Frontal cortex (tissue), 3 donors: ENCODE measurements at regions not wholly inside any gene's neighbourhood (a gene's known extent, or its start where the extent isn't known, plus 50 kb on each side); places are given as distances from the start of the nearest gene placed in this dataset.
A peak's percentile ranks its signal among the peaks of the same experiment; 100 is the strongest.

Experiments used
- DNase-seq, 2 donors: peaks; one replicate each; pipeline ENCODE4 v3.0.0; 2012; ENCODE audit warnings: low spot score in 2 of 2
- FAIRE-seq: peaks from 2 replicates; lab custom pipeline; 2012; peaks lifted over from hg19 to GRCh38; lab: Jason Lieb, UNC
- donor health status: control.
- donor health status: control.
- donor health status: control.

DNA sequence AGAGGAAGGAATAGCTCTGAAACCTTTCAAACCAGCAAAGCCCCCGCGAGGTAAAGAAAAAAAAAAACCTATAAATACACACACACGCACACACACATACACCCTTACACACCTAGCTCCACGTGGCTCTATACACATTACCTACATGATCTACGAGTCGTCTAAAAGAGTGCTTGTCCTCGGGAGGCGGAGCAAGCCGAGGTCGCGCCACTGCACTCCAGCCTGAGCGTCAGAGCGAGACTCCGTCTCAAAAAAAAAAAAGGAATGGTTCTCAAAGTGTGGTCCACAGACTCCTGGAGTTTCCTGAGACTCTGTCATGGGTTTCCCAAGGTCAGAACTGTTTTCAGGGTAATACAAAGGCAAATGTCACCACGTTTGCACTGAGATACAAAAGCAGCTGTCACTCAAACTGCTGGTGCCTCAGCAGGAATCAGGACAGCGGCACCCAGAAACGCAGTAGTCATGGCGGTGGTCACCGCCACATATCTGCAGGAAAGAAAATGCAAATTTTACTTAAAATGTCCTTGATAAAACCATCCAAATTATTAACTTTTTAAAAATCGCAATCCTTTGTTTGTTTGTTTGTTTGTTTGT, 130.0 kb upstream of the GPC1 start:
- DNase-seq = no peak
- FAIRE-seq = no peak

DNA sequence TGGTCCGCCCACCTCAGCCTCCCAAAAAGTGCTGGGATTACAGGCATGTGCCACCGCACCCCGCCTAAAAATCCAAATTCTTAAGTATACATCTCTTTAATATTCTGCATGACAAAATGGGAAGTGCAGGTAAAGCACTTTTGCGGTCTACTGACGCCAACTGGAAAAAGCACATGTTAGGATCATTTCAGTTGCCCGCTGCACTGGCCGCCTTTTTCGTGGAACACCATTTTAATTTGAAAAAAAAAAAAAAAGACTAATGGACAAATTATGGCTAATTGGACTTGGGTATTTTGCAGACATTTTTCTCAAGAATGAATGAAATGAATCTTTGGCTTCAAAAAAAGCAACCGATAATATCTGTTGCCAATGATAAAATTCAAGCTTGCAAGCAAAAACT, 129.3 kb upstream of the GPC1 start:
- DNase-seq (no peak), FAIRE-seq (no peak)

DNA sequence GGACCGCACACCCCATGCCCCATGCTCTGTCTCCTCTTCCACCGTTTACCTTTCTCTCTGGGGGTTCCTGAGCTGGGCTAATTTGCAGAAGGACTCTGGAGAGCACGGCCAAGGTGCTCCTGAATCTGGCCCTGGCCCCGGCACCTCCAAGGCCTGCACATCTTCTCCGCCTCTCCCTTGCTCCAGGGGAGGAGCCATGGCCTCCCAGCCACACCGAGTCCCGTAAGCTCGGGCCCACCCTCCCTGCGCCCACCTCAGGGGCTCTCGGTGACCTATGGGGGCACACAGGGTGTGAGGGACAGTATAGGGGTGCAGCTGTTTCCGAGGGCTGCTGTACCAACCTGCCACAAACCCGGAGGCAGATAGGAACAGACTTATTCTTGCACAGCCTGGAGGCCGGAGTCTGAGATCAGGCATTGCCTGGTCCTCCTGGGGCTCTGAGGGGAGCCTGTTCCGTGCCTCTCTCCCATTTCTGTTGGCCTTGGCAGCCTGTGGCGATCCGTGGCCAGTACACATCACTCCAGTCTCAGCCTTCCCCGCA, 127.3 kb upstream of the GPC1 start:
- FAIRE-seq = no peak
- DNase-seq = no peak

DNA sequence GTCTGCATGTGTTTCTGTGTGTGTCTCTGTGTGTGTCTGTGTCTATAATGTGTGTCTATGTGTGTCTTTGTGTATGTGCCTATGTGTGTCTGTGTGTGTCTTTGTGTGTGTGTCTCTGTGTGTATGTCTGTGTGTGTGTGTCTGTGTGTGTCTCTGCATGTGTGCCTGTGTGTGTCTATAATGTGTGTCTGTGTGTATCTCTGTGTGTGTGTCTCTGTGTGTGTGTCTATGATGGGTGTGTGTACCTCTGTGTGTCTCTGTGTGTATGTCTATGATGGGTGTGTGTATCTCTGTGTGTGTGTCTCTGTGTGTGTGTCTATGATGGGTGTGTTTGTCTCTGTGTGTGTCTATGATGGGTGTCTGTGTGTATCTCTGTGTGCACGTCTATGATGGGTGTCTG, 126.2 kb upstream of the GPC1 start:
- no peak for FAIRE-seq
- no peak for DNase-seq

DNA sequence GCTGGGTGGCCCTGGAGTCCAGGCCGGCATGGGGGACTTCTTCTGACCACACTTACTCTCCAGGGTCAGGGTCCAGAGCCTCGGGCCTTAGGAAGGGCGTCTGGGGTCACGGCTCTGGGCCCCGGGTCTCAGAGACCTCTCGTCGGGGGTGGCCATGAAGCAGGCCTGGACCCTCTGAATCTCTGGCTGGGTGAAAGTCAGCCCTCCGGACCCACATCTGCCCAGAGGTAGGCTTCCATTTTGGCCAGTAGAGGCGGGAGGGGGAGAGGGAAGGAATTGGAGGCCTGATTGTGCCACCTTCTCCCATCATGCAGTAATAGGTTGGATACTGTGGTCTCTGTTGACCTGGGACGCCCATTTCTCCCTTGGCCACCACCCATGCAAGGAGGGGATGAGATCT, 125.3 kb upstream of the GPC1 start:
- DNase-seq (no peak), FAIRE-seq (no peak)

DNA sequence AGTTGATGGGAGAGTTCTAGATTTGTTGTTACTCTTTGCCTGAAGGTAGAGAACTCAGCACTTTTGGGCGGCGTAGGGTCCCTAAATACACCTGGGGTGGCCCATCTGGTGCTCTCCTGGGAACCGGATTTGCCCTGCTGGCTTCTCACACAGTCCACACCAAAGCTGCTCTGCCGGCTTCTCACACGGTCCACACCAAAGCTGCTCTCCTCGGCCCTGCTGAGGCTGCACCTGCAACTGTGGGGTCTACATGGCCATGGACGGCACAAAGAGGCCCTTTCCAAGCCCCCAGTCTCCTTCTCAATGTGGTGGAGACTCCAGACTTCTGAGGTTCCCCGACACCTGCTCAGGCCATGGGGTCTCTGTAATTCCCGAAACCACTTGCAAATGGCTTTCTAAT, 124.8 kb upstream of the GPC1 start:
- no peak for FAIRE-seq
- DNase-seq = no peak

DNA sequence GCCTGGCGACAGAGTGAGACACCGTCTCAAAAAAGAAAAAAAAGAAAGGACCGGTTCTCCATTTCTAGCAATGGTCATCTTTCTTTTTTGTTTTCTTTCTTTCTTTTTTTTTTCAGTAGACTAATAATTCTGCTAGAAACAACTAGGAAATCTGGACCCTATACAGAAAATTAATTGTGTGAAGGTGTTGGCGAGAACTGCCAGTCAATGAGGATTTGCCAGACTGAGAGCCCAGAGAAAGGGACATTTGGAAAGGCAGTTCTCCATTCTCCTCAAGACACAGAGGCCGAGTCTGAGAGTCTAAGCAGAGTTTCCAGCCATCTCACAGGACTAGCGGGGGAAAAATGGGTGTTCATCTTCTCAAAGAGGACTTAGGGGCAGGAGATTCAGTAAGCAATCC, 123.6 kb upstream of the GPC1 start:
- no peak for DNase-seq
- no peak for FAIRE-seq

DNA sequence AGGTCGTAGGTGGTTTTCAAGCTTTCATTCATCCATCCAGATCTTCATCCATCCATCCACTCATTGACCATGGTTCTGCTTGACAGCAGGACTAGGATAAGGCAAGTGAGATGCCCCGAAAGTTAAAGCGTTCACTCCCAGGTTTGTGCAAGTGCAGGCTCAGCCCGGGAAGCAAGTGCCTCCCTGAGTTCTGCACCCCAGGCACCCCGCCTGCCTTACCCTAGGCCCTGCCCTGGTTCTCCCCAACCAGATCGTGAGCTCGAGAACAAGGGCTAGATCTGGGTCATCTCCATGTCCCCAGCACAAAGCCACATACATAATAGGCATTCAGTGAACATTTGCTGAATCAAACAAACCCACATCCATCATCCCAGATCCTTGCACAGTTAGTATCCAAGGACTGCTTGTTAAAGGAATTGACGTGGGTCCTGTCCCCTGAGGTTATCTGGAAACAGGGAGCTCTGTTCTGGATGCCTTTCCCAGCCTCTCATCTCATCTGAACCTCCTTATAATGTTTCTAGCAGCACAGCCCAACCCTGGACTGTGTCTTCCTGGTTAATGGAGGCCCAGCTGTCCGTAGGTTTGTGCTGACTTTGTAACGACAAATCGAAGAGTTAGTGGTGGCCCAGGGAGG, 116.1 kb upstream of the GPC1 start:
- FAIRE-seq (no peak), DNase-seq (no peak)

DNA sequence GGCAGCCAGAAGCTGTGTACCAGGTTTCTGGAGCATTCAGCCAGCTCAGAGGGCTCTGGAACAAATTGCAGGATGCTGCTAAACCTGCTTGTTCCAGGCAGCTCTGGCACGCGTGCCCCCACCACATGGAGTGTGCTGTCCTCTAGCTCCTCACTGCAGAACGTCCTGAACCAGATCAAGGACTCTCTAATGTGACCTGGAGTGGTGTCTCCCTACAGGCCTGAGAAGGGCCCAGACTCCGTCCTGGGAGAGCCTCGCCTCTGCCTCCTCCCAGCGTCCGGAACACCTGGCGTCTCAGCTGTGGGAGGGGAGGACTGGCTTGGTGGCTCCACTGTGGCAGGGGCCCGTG, 115.6 kb upstream of the GPC1 start:
- FAIRE-seq = no peak
- DNase-seq = no peak

DNA sequence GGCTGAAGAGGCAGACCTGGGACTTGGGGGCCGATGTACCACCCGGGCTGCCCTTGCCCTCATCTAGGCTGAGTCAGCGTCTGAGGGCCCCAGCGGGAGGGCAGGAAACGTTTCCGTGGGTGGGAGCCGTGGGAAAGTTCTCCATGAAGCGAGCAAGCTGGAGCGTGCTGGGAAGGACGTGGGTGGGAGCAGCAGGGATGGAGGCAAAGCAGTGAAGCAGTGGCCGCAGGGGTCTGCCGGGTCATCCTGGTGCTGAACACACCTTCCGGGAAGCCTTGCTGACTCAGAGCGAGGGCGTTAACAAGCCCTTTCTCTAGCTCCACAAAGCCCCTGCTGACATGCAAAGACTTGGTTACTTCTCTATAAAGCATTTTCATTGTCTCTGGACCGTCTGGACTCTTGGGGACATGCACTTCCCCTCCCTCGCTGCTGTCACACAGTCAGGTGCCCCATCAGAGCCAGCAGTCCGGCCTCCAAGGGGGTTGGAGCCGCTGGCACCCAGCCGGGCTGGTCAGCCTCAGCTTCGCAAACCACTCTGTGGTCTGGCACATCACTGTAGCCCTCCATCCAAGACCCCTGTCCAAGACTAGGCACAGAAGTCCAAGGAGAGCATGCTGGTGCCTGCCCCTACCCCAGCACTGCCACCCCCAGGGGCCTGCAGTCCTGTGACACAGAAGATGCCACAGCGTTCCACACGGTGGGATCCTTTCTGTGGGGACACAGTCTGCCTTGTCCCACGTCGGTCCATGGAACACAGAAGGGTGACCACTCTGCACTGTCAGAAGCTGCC, 115.1 kb upstream of the GPC1 start:
- FAIRE-seq = no peak

DNA sequence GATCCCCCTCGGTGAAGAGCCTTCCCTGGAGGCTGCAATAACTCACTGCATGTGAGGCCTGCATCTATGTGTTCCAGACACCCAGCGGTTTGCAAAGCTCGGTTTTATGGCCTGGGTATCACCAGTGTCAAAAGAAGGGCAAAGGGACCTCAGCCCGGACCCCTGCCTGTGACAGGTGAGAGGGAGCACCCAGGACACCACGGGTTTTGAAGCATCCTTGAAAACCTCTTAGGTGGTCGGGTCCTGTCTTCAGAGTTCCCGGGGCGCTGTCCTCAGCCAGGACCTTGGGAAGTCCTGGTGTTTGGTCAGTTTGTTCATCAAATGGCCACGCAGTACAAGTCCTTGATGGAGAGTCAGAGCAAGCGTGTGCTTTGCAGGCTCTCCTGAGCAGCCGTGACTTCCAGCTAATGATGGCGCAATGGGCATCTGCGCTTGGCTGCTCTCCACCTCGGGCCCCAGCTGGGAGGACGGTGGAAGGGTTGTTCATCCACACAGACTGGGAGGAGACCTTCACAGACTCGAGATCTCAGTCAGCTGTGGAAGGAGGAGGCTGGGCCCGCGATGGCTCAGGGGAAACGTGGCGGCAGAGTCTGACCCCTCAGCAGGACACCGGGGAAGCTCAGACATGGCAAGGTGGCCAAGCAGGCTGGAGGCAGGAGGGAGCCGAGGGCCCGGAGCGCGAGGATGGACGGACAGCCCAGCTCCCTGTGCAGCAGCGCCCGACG, 113.1 kb upstream of the GPC1 start:
- DNase-seq = no peak
- no peak for FAIRE-seq

More for the DNA sequence above, 115.1 kb upstream of the GPC1 start:
- DNase-seq = peak in 1 of 2 donors; percentile 57

DNA sequence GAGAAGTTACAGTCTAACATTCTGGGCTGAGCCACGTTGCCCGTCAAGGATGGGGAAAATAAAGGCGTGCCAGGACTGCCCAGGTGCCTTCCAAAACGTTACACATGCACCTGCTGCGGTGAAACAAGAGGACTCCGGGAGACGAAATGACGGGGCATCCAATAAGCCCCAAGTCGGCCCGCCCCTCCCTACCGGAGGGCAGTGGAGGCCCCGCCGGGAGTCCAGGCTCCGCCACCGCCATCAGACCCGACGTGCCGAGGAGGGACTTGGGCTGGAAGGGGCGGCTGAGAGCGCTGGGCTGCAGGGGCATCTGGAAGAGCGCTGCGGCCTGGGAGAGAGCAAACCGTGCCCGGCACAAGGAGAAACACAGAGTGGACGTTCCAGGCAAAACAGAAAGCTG, 112.5 kb upstream of the GPC1 start:
- no peak for DNase-seq
- no peak for FAIRE-seq

DNA sequence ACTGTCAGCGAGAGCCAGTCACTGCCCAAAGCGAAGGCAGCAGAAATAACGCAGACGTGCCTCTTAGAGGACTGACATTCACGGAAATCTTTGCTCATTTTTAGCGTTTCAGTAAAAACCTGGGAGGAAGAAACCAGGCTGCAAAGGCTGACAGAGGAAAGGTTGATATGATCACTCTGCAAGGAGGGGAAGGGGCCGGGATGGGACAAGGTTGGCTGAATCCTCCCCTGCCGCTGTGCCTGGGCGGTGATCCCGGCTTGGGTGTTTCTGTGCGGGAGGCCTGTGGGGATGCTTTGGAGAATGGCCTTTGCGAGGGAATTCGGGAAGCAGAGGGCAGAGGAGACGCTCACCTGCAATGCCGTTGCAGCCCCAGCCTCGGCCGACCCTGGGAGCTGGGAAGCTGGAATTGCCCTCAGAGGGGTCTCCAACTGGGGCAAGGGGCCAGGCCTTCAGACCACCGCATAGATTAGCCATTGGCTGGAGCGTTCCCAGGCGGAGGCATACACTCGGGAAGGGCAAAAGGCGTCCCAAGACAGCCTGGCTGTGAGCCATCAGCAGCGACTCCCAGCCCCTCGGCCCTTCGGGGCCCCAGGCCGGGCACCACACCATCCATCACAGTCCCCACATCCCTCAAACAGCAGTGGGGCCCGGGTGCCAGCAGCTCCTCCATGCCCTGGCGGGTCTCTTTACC, 111.7 kb upstream of the GPC1 start:
- FAIRE-seq = no peak
- no peak for DNase-seq

DNA sequence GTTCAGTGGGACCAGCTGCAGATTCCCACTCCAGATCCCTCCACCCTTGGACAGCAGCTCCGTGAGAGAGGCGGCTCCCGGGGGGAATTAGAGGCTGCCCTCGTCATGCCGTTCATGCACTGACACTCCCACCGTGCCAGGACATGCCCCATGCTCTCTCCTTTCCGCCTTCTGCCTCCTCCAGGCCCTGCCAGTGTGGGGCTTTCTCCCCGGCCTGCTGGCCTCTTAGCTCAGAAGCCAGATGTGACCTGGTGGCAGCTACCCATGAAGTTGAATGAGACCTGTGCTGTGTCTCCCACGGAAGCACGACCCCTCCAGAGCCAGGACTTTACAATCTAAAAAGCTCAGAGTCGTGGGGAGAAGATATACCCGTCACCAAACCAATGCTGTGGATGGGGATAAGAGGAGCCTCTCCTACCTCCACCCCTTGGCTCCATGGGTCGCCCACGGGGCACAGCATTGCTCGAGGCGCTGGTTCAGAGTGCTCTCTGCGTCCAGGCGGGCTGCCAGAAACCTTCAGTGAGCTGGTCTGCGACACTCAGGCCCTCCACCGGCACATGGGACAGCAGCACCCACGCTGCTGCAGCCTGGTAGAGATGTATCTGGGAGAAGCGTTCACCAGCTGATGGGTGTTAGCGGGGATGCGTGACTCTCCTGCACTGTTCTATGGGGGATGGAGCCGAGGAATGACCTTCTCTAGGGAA, 111.0 kb upstream of the GPC1 start:
- no peak for FAIRE-seq

DNA sequence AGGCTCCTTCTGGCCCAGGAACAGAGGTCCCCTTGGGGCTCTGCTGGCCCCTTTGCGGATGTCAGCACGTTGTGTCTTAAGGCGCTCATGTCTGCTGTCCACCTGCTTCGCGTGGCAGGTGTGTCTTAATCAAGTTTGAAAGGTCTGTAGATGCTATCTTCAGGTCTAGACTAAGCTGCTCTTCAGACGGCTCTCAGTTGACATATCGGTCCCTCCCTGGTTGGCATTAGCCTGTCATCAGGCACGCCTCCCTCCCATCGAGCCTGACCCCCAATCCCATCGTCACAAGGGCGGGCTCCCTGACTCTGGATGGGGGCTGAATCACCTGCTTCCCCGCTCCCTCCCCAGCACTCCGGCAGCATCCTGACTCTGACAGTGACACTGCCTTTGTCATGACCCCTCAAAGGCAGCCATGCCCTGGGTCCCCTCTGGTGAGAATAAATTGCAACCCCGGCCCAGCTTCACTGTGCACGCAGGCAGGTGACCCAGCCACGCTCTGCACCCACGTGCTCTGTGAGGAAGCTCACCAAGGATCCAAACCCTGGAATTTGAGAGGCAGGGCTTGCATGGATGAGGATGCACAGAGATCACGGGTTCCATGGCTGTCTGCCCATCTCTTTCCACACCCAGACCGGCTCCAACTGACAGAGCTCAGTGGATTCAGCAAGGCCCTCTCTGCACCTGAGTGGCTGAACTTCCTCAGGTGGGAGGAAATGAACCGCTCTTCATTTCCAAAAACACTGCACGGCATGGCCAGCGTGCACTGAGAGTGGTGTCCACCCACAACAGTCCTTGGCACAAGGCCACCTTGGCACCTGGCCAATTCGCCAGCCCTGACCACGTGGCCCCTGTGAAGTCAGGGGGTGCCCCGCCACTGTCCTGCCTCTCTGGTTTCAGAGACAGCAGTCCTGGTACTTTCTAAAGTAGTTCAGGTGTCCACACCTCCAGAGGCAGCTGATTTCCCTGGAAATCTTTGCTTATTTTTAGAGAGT, 110.2 kb upstream of the GPC1 start:
- FAIRE-seq (no peak), DNase-seq (peak; percentile 62 to 68)

More for the DNA sequence above, 111.0 kb upstream of the GPC1 start:
- DNase-seq = no peak

DNA sequence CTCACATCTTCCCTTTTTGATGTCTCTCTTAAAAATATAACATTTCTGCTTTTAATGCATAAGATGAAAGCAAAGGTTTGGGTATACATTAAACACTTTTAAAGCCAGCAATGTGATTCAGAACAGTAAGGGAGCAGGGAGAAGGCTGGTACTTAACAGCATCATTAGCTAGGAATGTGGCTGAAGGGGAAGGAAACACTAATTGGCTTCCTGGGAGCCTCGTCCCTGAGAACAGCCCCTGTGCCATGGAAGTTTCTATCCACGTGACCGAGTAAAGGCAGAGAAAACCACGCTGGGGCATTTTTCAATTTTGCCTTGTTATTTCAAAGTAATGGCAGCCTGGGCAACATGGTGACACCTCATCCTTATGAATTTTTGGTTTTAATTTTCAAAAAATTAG, 109.2 kb upstream of the GPC1 start:
- FAIRE-seq (no peak), DNase-seq (no peak)

DNA sequence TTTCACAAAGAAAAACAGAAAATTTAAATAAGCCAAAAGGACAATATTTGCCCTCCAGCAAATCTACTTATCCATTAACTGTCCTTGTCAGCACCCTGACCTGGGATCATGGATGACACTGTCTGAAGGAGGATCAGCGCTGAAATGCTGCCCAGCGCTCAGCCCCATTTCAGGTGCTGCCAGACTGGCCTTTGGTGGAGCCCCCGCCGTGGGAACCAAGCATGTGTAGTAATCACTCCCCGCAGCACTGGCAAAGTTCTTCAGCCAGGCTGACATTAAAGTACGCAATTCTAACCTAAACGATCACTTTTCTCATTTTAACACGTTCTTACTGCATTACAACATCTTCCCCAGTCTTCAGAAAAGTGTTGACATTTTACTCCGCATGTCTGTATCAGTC, 108.6 kb upstream of the GPC1 start:
- no peak for DNase-seq
- no peak for FAIRE-seq

DNA sequence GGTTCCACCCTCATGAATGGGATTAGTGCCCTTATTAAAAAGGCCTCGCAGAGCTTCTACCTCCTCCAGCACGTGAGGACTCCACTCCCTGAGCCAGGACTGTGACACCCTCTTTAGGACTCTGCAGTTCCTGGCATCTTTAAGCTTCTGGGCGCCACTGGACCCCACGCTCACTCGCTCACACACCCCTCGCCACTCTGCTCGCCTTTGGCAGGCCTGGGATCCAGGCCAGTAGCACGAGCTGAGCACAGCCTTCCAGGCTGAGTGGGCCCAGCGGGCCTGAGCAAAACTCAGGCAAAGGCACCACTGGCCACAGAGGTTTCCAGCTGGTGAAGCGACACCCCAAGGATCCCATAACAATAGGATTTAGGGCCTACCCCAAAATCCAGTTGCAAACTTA, 107.9 kb upstream of the GPC1 start:
- FAIRE-seq (no peak), DNase-seq (no peak)
